Mucosa of descending colon (tissue), 3 donors: ENCODE measurements at regions not wholly inside any gene's neighbourhood (a gene's known extent, or its start where the extent isn't known, plus 50 kb on each side); places are given as distances from the start of the nearest gene placed in this dataset.

Source experiments
- ATAC-seq: fragments of 200-7000 bp; cut with Tn5 transposase; one replicate; pipeline ENCODE4 v1.9.1; 2020; ENCODE audit warnings: mild to moderate bottlenecking, moderate library complexity
- DNase-seq, 3 donors: peaks; one replicate each; pipeline ENCODE4 v3.0.0-alpha.2; 2020
- H3K36me3 ChIP-seq: fragments of 200-600 bp; one replicate; pipeline ENCODE4 v1.8.0; 2021; ENCODE audit warnings: low read depth, mild to moderate bottlenecking
- H3K4me1 ChIP-seq: fragments of 200-600 bp; one replicate; pipeline ENCODE4 v1.8.0; 2021; ENCODE audit warnings: low read depth, mild to moderate bottlenecking
- H3K4me3 ChIP-seq: fragments of 200-600 bp; one replicate; pipeline ENCODE4 v1.8.0; 2021; ENCODE audit warnings: mild to moderate bottlenecking
- H3K9me3 ChIP-seq: fragments of 200-600 bp; one replicate; pipeline ENCODE4 v1.8.0; 2021; ENCODE audit warnings: mild to moderate bottlenecking
- intact Hi-C, 2 donors: fragments of 100-400 bp; cut with DNase I in 1 of 2; cut with micrococcal nuclease in 1 of 2; formaldehyde crosslinking; loops; one replicate each; pipeline versions ENCODE4 v1.11.0 to v1.11.1; 2022; cut with DNase I, micrococcal nuclease
- TF ChIP-seq, protein P1 (sequence below): fragments of 200-600 bp; IDR thresholded peaks from one replicate; pipeline ENCODE4 v1.8.0; 2022; ENCODE audit warnings: antibody characterized with exemption, mild to moderate bottlenecking
- donor health status: DM: no; HTN: no; CAD: no; lungs with moderate emphysema.
- donor health status: DM: no; HTN: no; CAD: no.
- donor health status: DM: no; HTN: yes; CAD: no.

DNA sequence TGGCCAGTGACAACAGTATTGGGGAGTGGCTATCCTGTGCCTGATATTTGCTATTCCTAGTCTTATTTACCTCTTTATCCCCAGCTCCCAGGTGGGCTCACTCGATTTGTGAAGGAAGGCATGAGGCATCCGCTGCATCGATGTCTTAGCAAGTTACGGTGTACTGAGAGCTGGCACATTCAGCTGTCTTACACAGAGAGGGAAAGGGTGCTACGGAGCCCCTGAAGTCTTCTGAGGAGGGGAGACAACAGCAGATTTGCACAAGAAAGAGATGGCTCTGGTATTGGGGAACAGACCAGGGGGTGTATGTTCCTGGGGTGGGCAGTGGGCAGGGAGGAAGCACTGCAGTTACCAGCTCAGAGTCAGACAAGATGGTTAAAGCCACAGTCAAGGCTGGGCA, 172.6 kb downstream of the FGF18 start:
- DNase-seq (no peak), ATAC-seq (no peak)
- H3K9me3 ChIP-seq = no peaks in the 10 kb centered on the region
- H3K4me1 ChIP-seq = no peaks in the 10 kb centered on the region
- TF ChIP-seq, protein P1, sequence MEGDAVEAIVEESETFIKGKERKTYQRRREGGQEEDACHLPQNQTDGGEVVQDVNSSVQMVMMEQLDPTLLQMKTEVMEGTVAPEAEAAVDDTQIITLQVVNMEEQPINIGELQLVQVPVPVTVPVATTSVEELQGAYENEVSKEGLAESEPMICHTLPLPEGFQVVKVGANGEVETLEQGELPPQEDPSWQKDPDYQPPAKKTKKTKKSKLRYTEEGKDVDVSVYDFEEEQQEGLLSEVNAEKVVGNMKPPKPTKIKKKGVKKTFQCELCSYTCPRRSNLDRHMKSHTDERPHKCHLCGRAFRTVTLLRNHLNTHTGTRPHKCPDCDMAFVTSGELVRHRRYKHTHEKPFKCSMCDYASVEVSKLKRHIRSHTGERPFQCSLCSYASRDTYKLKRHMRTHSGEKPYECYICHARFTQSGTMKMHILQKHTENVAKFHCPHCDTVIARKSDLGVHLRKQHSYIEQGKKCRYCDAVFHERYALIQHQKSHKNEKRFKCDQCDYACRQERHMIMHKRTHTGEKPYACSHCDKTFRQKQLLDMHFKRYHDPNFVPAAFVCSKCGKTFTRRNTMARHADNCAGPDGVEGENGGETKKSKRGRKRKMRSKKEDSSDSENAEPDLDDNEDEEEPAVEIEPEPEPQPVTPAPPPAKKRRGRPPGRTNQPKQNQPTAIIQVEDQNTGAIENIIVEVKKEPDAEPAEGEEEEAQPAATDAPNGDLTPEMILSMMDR = no peak
- intact Hi-C loops = no loop called here
- no peaks in the 10 kb centered on the region for H3K36me3 ChIP-seq
- no peak overlapping the region for H3K4me3 ChIP-seq

DNA sequence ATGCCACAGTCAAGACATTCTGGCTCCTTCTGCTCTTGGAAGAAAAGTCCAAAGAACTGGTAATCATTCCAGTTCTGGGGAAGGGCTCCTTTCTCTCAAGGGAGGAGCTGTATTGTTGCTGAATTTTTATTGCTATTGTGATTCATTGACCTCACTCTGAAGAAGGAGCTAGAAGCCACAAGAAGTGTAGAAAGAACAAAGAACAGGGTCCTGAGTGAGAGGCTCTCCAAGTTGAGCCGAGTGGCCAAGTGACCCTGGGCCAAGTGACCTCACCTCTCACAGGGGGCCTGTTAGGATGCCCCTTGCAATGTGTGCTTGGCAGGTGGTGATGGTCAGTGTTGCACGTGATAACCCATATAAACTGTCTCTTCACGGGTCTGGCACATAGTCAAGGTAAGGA, 173.3 kb downstream of the FGF18 start:
- DNase-seq (no peak), ATAC-seq (no peak)
- H3K9me3 ChIP-seq = no peaks in the 10 kb centered on the region
- no peak overlapping the region for H3K4me3 ChIP-seq
- intact Hi-C loops = no loop called here
- H3K4me1 ChIP-seq = no peaks in the 10 kb centered on the region
- H3K36me3 ChIP-seq = no peaks in the 10 kb centered on the region
- TF ChIP-seq, protein P1 = no peak

DNA sequence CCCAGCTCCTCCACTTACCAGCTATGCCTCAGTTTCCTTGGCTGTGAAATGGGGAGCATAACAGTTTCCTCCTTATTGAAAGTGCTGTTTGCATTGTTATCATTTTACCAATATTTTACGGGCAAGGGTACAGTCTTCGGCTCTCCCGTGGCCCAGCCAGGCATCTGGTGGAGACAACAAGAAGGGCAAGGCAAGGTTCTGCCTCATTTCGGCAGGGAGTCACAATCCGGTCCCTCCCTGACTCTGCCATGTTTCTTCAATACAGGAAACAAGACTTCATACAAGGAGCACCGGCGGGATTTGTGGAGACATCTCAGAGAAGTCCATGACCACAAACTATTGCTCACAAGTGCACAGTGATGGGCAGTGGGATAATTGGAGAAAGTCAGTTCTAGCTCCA, 174.0 kb downstream of the FGF18 start:
- DNase-seq (no peak), ATAC-seq (no peak)
- Histone ChIP-seq H3K9me3 (no peaks in the 10 kb centered on the region), H3K4me3 (no peak overlapping the region), H3K4me1 (no peaks in the 10 kb centered on the region), H3K36me3 (no peaks in the 10 kb centered on the region)
- TF ChIP-seq, protein P1 = no peak
- intact Hi-C loops = no loop called here

DNA sequence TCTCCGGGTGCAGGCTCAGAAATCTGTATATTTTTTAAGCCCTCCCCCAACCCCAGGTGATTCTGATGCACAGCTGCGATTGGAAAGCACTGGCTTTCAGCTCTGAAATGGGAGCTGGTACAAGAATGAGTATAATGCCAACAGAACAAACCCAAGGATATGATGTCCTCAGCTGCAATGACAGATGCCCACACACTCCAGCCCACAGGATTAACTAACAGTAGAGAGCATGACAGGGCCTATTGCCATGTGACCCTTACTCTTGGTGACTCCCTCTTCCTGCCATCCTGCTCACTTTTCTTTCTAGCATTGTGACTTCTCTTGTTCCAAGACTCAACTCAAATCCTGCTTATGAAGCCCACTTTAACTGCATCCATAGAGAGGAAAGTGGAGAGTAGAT, 174.5 kb downstream of the FGF18 start:
- Histone ChIP-seq H3K4me3 (no peak overlapping the region), H3K4me1 (no peaks in the 10 kb centered on the region), H3K36me3 (no peaks in the 10 kb centered on the region), H3K9me3 (no peaks in the 10 kb centered on the region)
- intact Hi-C loops = no loop called here
- TF ChIP-seq, protein P1 = no peak
- DNase-seq (no peak), ATAC-seq (no peak)

DNA sequence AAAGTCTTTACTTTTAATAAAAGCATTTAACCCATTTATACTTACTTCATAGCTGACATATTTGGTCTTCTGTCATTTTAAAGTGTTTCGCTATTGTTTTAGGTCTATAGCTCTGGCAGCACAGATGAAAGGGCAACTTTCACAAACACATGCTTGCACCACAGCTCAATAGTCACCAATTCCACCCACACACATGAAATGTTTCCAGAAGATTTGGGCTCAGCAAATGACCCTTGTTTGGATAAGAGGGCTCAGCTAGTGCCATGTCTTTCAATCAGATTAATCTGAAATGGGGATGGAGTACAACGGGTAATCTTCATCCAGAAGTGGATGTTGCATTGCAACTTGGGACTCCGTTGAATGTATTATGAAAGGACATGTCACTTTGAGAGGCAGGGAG, 176.0 kb downstream of the FGF18 start:
- no peak for DNase-seq

More for the DNA sequence above, 176.0 kb downstream of the FGF18 start:
- intact Hi-C loops = no loop called here
- no peak for ATAC-seq
- Histone ChIP-seq H3K36me3 (no peaks in the 10 kb centered on the region), H3K9me3 (no peaks in the 10 kb centered on the region), H3K4me3 (no peak overlapping the region), H3K4me1 (no peaks in the 10 kb centered on the region)
- TF ChIP-seq, protein P1 = no peak
